AG09319 (cell line): ENCODE measurements at regions not wholly inside any gene's neighbourhood (a gene's known extent, or its start where the extent isn't known, plus 50 kb on each side); places are given as distances from the start of the nearest gene placed in this dataset.

ENCODE experiments used
- DNase-seq: peaks from one replicate; pipeline ENCODE4 v3.0.0-alpha.2; 2010; ENCODE audit warnings: low read depth; ENCODE audit errors: extremely low read depth
- TF ChIP-seq, protein P1 (sequence below): IDR thresholded peaks from 2 replicates; pipeline ENCODE4 v1.5.1; 2011; ENCODE audit warnings: low read depth, mild to moderate bottlenecking, inconsistent platforms, low read length, moderate library complexity

DNA sequence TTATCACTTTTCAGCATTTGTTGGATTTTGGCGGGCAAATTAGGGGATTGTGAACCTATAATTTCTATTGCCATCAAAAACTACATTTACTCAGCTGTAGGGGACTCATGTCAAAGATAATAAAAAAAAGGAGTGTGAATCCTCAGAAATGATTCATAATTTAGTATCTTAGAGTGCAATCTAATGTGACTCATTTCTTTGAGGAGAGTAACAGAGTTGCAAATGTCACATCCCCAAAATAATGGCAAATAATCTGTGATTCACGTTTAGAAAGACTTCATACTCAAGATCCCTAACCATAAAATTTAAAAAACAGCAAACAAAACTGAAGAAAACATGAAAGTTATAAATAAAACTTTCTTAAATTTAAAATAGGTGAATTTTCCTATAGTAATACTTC is 373.0 kb downstream of the CDH2 start:
- no peak for DNase-seq
- TF ChIP-seq, protein P1, sequence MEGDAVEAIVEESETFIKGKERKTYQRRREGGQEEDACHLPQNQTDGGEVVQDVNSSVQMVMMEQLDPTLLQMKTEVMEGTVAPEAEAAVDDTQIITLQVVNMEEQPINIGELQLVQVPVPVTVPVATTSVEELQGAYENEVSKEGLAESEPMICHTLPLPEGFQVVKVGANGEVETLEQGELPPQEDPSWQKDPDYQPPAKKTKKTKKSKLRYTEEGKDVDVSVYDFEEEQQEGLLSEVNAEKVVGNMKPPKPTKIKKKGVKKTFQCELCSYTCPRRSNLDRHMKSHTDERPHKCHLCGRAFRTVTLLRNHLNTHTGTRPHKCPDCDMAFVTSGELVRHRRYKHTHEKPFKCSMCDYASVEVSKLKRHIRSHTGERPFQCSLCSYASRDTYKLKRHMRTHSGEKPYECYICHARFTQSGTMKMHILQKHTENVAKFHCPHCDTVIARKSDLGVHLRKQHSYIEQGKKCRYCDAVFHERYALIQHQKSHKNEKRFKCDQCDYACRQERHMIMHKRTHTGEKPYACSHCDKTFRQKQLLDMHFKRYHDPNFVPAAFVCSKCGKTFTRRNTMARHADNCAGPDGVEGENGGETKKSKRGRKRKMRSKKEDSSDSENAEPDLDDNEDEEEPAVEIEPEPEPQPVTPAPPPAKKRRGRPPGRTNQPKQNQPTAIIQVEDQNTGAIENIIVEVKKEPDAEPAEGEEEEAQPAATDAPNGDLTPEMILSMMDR = no peak

DNA sequence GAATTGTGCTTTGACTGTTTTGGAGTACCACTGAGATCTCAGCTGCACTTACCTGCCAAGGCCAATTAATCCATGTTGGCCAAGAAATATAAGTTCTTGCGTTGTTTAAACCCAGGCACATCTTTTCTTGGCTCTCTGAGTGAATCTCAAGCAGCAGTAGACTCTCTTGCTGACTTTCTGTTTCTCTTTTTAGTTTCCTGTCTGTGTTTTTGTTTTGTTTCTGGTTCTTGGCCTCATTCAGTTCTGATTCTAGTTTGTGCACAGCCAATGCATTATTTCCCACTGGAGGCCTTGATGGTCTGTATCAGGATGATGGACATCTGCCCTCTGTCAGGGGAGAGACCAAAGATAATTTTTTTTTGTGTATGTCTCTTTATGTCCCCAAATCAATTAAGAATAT is 379.4 kb downstream of the CDH2 start:
- DNase-seq = no peak
- TF ChIP-seq, protein P1 = no peak

DNA sequence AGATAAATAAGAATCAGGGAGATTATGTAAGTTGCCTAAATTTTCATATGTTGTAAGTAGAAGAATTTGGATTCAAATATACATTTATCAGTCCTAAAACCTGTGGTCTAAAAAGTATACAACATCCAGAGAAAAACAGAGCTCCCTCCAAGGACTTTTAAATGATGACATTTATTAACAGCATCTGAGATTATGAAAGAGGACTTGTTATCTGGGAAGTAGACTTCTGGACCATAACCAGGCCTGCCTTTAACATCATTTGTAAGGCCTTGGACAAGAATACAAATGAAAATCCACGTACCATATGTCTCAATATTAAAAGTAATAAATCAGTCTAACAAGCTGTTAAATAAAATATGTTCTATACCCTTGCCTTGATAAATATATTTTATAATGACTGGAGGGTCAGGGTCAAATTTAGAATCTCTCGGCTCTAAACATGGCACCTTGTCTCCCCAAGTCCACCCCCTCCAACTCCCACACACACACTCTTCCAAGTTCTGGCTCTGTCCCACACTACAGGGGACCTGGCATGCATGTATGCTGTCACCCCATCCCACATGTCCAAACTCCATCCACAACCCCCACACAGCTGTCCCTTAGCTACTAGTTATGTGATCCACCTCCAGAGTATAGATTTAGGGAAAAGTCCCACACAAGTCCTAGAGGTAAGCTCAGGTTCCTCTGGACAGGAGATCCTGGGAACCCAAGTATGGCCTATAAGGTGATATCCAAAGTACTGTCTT is 382.6 kb downstream of the CDH2 start:
- TF ChIP-seq, protein P1 = no peak
- no peak for DNase-seq

DNA sequence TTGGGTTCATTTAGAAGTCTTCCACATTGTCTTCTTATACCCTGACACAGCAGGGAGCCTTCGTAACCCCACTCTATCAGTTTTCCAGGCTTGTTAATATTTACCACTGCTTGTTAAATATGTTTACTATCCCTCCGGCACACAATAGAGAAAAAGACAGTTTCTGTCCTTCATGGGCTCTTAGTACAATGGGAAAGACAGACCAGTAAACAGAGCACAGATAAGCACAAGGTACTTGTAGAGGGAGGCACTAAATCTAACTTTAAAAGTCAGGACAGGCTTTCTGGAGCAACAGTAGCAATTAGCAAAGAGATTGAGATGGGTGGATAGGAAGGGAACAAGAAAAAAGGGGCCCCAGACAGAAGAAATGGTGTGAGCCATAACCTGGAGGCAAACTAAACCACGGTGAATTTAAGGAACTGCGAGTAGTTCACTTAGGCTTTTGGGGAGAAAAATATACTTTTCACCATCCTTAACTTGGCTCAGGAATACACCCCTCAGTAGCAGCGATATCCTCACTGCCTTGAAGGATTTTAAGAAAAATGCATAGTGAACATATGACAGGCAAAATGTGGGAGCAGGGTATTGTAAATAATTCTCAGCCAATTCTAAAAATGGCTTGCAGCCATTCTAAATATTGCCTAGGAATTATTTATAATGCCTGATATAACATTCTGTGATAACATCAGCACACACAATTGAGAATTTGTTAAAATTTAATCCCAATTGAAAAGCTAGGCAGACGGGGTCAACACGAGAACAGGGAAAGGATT is 383.7 kb downstream of the CDH2 start:
- TF ChIP-seq, protein P1 = no peak
- DNase-seq = no peak

DNA sequence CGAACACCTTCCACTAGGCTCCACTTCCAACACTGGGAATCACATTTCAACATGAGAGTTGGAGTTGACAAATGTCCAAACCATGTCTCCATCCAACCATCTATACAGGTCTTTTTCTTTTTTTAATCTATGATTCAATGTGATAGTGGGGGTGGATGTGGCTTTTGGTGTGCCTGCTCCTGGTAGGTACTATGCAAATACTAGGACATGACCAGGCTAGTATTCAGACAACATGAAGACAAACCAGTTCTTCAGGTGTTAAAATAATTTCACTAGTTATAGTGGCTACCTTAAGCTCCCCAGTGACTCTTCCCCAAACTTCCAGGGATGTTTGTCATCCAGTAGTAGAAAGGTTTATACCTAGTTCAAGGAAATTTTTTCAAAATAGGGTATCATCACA is 387.5 kb downstream of the CDH2 start:
- TF ChIP-seq, protein P1 = no peak
- no peak for DNase-seq

DNA sequence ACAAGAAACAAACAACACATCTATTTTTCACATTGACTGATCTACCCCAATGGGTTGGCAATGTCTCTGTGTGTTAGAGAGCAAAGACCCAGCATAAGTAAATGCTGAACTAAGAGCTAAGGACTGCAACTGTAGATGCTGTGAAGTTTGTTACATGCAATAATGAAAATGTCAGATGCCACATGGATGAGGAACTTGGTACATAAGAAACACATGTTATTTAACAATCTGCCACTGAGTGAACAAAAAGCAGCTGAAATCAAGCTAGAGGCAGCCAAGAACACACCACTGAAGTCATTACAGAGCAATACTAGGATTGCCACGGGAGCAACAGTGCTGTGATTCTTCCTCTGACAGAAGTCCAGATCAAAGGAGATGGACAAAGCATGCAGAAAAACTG is 389.4 kb downstream of the CDH2 start:
- DNase-seq = no peak
- TF ChIP-seq, protein P1 = no peak

DNA sequence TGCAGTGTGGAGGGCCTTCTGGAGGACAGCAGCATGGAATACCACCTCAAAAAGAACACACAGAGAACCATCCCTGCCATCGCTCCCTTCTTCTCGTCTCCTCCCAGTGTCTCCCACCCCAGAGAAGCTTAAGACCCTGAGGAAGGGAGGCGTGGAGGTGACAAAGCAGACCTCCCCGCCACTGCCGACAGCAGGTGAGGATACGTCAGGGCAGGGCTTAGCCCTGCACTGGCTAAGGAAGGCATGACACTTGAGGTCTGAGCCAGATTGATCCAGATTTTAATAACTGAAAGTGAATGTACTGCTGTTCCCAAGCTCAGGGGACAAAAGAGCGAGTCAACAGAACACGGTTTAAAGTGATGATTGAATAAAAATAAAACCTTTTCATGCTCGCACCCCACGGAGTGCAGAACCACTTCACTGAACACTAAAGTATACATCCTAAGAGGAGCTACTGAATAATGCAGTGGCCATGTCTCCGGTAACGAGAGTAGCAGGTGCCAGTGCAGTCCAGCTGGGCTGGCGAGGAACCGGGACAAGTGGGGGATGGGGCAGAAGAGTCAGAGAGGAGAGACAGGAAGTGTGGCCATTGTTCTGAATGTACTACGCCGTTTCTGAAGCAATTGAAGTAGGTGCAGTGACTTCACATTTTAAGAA is 391.0 kb downstream of the CDH2 start:
- no peak for DNase-seq
- TF ChIP-seq, protein P1 = no peak
